OCI-LY1 (cell line): ENCODE measurements at regions not wholly inside any gene's neighbourhood (a gene's known extent, or its start where the extent isn't known, plus 50 kb on each side); places are given as distances from the start of the nearest gene placed in this dataset.

ENCODE experiments used
- H2AFZ ChIP-seq: fragments of 200-600 bp; sonication (generic), shearing (Covaris generic); 2 replicates; pipeline ENCODE4 v1.6.0; 2014; ENCODE audit warnings: antibody characterized with exemption, mild to moderate bottlenecking, low read length
- H3F3A ChIP-seq: fragments of 200-600 bp; sonication (generic), shearing (Covaris generic); 2 replicates; pipeline ENCODE4 v1.6.0; 2014; ENCODE audit warnings: mild to moderate bottlenecking, antibody characterized with exemption, low read length, moderate library complexity; ENCODE audit not compliant: insufficient read depth
- H3K27ac ChIP-seq: fragments of 200-600 bp; sonication (generic); 2 replicates; pipeline ENCODE4 v1.5.1; 2014; ENCODE audit warnings: low read length, mixed run types, mild to moderate bottlenecking, low read depth; ENCODE audit not compliant: poor library complexity, severe bottlenecking
- H3K27me3 ChIP-seq: fragments of 200-600 bp; sonication (generic); 2 replicates; pipeline ENCODE4 v1.6.0; 2014; ENCODE audit warnings: antibody characterized with exemption, mild to moderate bottlenecking, low read length, moderate library complexity; ENCODE audit not compliant: insufficient read depth
- H3K36me3 ChIP-seq: fragments of 200-600 bp; sonication (generic); 2 replicates; pipeline ENCODE4 v1.6.1; 2014; ENCODE audit warnings: mild to moderate bottlenecking, antibody characterized with exemption, low read length, moderate library complexity, mixed read lengths; ENCODE audit not compliant: insufficient read depth
- H3K4me1 ChIP-seq: fragments of 200-600 bp; sonication (generic); 2 replicates; pipeline ENCODE4 v1.5.1; 2014; ENCODE audit warnings: mild to moderate bottlenecking, low read length, moderate library complexity; ENCODE audit not compliant: insufficient read depth, severe bottlenecking
- H3K4me2 ChIP-seq: fragments of 200-600 bp; sonication (generic), shearing (Covaris generic); 2 replicates; pipeline ENCODE4 v1.6.1; 2014; ENCODE audit warnings: low read length
- H3K4me3 ChIP-seq: fragments of 200-600 bp; sonication (generic); 2 replicates; pipeline ENCODE4 v1.5.1; 2014; ENCODE audit warnings: low read length, low read depth, mild to moderate bottlenecking, mixed read lengths; ENCODE audit not compliant: poor library complexity, severe bottlenecking
- H3K79me2 ChIP-seq: fragments of 200-600 bp; shearing (Covaris generic); 2 replicates; pipeline ENCODE4 v1.6.1; 2016; ENCODE audit warnings: mixed run types, low read length, mixed read lengths; ENCODE audit not compliant: insufficient read depth
- H3K9ac ChIP-seq: fragments of 200-600 bp; sonication (generic), shearing (Covaris generic); 2 replicates; pipeline ENCODE4 v1.6.1; 2014; ENCODE audit warnings: mild to moderate bottlenecking, low read length, mixed read lengths
- H3K9me2 ChIP-seq: fragments of 200-600 bp; sonication (generic), shearing (Covaris generic); 2 replicates; pipeline ENCODE4 v1.6.1; 2014; ENCODE audit warnings: low read depth, mild to moderate bottlenecking, low read length, mixed read lengths
- H3K9me3 ChIP-seq: fragments of 200-600 bp; shearing (Covaris generic); 2 replicates; pipeline ENCODE4 v1.6.1; 2014; ENCODE audit warnings: low read length, mixed read lengths
- H4K20me1 ChIP-seq: fragments of 200-600 bp; sonication (generic), shearing (Covaris generic); 2 replicates; pipeline ENCODE4 v1.6.0; 2016; ENCODE audit warnings: mild to moderate bottlenecking, low read length; ENCODE audit not compliant: insufficient read depth
- EZH2 ChIP-seq: fragments of 200-600 bp; sonication (generic), shearing (Covaris generic); IDR thresholded peaks from 2 replicates; pipeline ENCODE4 v1.8.0; 2017; ENCODE audit warnings: borderline replicate concordance, mixed run types, mild to moderate bottlenecking, antibody characterized with exemption, low read length, moderate library complexity, mixed read lengths
- TF ChIP-seq, protein P1 (sequence below): fragments of 200-600 bp; sonication (generic), shearing (Covaris generic); IDR thresholded peaks from 2 replicates; pipeline ENCODE4 v1.5.1; 2017; ENCODE audit warnings: mild to moderate bottlenecking, antibody characterized with exemption, low read length, moderate library complexity, mixed read lengths

DNA sequence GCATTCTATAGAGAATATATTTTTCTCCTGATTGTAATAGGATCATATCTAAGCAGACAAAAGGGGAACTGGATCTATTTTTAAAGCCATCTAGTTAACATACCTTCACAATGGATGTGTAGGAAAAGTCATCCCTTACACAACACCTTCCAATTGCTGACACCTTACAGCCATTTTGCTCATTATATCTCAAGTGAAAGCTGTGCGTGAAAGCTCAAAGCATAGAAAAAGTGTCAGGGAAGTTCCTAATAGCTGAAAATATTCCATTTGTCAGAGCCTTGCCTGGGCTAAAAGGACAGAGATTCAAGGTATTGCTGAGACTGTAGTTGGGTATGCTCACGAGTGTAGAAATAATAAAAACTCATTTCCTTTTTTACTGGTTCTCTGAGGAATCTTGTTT is 340.6 kb upstream of the KLHL1 start:
- Histone ChIP-seq H3K9me3 (no peaks in the 10 kb centered on the region), H3K27me3 (no peaks in the 10 kb centered on the region), H3K27ac (no peak overlapping the region), H3K4me1 (no peaks in the 10 kb centered on the region), H3K79me2 (no peaks in the 10 kb centered on the region), H3K9ac (no peak overlapping the region), H3K36me3 (no peaks in the 10 kb centered on the region), H3K4me2 (no peak overlapping the region), H3F3A (no peaks in the 10 kb centered on the region), H3K4me3 (no peak overlapping the region), H3K9me2 (no peaks in the 10 kb centered on the region), H2AFZ (no peak overlapping the region), H4K20me1 (no peaks in the 10 kb centered on the region)
- TF ChIP-seq EZH2 = no peak
- TF ChIP-seq, protein P1, sequence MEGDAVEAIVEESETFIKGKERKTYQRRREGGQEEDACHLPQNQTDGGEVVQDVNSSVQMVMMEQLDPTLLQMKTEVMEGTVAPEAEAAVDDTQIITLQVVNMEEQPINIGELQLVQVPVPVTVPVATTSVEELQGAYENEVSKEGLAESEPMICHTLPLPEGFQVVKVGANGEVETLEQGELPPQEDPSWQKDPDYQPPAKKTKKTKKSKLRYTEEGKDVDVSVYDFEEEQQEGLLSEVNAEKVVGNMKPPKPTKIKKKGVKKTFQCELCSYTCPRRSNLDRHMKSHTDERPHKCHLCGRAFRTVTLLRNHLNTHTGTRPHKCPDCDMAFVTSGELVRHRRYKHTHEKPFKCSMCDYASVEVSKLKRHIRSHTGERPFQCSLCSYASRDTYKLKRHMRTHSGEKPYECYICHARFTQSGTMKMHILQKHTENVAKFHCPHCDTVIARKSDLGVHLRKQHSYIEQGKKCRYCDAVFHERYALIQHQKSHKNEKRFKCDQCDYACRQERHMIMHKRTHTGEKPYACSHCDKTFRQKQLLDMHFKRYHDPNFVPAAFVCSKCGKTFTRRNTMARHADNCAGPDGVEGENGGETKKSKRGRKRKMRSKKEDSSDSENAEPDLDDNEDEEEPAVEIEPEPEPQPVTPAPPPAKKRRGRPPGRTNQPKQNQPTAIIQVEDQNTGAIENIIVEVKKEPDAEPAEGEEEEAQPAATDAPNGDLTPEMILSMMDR = no peak

DNA sequence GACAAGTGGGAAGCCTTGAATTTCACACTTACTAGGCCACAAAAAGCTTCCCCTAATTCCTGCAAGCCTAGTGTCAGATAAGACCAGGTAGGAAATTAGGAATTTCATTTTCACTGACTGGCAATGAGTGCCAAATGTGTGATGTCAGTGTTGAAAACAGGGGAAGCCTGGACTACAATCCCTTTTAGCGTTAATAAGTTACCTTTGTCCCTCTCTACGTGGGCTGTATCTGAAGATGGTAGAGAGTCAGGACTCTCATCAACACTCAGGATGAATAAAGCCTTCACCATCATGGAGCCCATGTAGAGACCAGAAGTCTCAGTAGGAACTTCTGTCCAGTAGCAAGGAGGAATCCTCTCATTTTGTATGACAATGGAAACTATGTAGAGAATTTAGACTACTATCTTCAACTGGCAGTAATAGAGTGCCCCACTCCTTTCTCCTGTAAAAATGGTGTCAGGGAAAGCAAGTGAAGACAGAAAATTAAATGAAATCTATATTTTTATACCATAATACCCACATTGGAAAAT is 324.1 kb upstream of the KLHL1 start:
- no peak overlapping the region for H3K9ac ChIP-seq
- H3K4me2 ChIP-seq = no peak overlapping the region
- no peaks in the 10 kb centered on the region for H3F3A ChIP-seq
- H4K20me1 ChIP-seq = no peaks in the 10 kb centered on the region
- TF ChIP-seq, protein P1 = no peak
- no peak for TF ChIP-seq EZH2
- no peaks in the 10 kb centered on the region for H3K9me2 ChIP-seq
- H3K9me3 ChIP-seq = no peaks in the 10 kb centered on the region
- no peak overlapping the region for H3K4me3 ChIP-seq
- H3K27ac ChIP-seq = no peak overlapping the region
- no peaks in the 10 kb centered on the region for H3K27me3 ChIP-seq
- H3K79me2 ChIP-seq = no peaks in the 10 kb centered on the region
- H3K36me3 ChIP-seq = no peaks in the 10 kb centered on the region
- H2AFZ ChIP-seq = no peak overlapping the region
- H3K4me1 ChIP-seq = no peaks in the 10 kb centered on the region

DNA sequence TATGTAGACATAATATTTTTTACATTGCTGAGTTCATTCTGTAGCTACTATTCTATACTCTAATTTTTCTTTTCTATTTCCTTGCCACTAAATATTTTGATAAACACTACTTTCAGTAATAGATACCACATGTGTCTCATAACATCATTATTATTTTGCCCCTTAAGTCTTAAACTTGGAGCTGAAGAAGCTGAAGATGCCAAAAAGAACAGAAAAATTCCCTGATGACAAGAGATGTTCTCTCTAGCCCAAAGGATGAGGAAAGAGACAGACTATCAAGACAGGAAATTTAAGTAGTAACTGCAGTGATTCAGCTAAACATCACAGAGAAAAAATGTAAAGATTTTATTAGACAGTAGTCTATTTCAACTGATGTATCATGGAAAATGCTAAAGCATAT is 322.0 kb upstream of the KLHL1 start:
- Histone ChIP-seq H3K4me2 (no peak overlapping the region), H3K4me1 (no peaks in the 10 kb centered on the region), H2AFZ (no peak overlapping the region), H3K27me3 (no peaks in the 10 kb centered on the region), H3K79me2 (no peaks in the 10 kb centered on the region), H3K9ac (no peak overlapping the region), H4K20me1 (no peaks in the 10 kb centered on the region), H3K9me3 (no peaks in the 10 kb centered on the region), H3K4me3 (no peak overlapping the region), H3K27ac (no peak overlapping the region), H3K9me2 (no peaks in the 10 kb centered on the region), H3K36me3 (no peaks in the 10 kb centered on the region), H3F3A (no peaks in the 10 kb centered on the region)
- no peak for TF ChIP-seq EZH2
- TF ChIP-seq, protein P1 = no peak
